H1 (cell line): ENCODE measurements at regions not wholly inside any gene's neighbourhood (a gene's known extent, or its start where the extent isn't known, plus 50 kb on each side); places are given as distances from the start of the nearest gene placed in this dataset.

Source experiments
- CTBP2 ChIP-seq: IDR thresholded peaks from 2 replicates; pipeline ENCODE4 v1.7.0; 2011; ENCODE audit warnings: borderline replicate concordance, mild to moderate bottlenecking, moderate library complexity, mixed read lengths, low read length; ENCODE audit not compliant: insufficient read depth, insufficient read length
- NRF1 ChIP-seq: IDR thresholded peaks from 2 replicates; pipeline ENCODE4 v1.6.1; 2011; ENCODE audit warnings: mild to moderate bottlenecking, low read depth, low read length, improper control_type of control experiment
- RBBP5 ChIP-seq: IDR thresholded peaks from 2 replicates; pipeline ENCODE4 v1.7.1; 2012; ENCODE audit warnings: low read depth, mild to moderate bottlenecking, inconsistent platforms, low read length, moderate library complexity, borderline replicate concordance

GRCh38 chr2:7116511-7116910 is 199.3 kb downstream of the RNF144A start (continued):
- no peak for TF ChIP-seq CTBP2
- no peak for TF ChIP-seq RBBP5
- no peak for TF ChIP-seq NRF1
